PC-3 (cell line): ENCODE measurements at regions not wholly inside any gene's neighbourhood (a gene's known extent, or its start where the extent isn't known, plus 50 kb on each side); places are given as distances from the start of the nearest gene placed in this dataset.

Experiments used
- ATAC-seq: fragments of 200-7000 bp; cut with Tn5 transposase; 2 replicates; pipeline ENCODE4 v1.9.1; 2020; ENCODE audit warnings: mild to moderate bottlenecking, moderate library complexity
- BruUV-seq: library from RNA; stranded (reverse); fragments of 400-500 nt; replicated peaks from 2 replicates; lab custom pipeline; 2021; lab: Mats Ljungman, UMichigan
- CTCF ChIA-PET: fragments of 300-600 bp; sonication (Branson Sonifier 250); formaldehyde crosslinking; loops from one replicate; lab custom pipeline; 2022; ENCODE audit warnings: antibody characterized with exemption; lab: Charles Lee
- POLR2A ChIA-PET: fragments of 300-600 bp; sonication (Branson Sonifier 250); formaldehyde crosslinking; loops from one replicate; lab custom pipeline; 2022; ENCODE audit warnings: antibody characterized with exemption; ENCODE audit not compliant: unreplicated experiment; lab: Charles Lee
- DNase-seq: peaks from one replicate; pipeline ENCODE4 v3.0.0-alpha.2; 2015
- H2AFZ ChIP-seq: fragments of 300-600 bp; sonication (generic); 2 replicates; pipeline ENCODE4 v1.6.0; 2016; ENCODE audit warnings: antibody characterized with exemption, low read length
- H3F3A ChIP-seq: fragments of 300-600 bp; sonication (generic); one replicate; pipeline ENCODE4 v1.6.0; 2017; ENCODE audit warnings: antibody characterized with exemption, low read length, control low read depth, mild to moderate bottlenecking; ENCODE audit not compliant: unreplicated experiment
- H3K27ac ChIP-seq: fragments of 300-600 bp; sonication (generic); 2 replicates; pipeline ENCODE4 v1.5.1; 2016; ENCODE audit warnings: mild to moderate bottlenecking, low read length
- H3K27me3 ChIP-seq: fragments of 300-600 bp; sonication (generic); 2 replicates; pipeline ENCODE4 v1.6.1; 2016; ENCODE audit warnings: low read length, mixed read lengths
- H3K36me3 ChIP-seq: fragments of 300-600 bp; sonication (generic); 2 replicates; pipeline ENCODE4 v1.6.1; 2016; ENCODE audit warnings: low read depth, mixed run types, low read length, mixed read lengths
- H3K4me1 ChIP-seq: fragments of 300-600 bp; sonication (generic); 2 replicates; pipeline ENCODE4 v1.5.1; 2016; ENCODE audit warnings: low read length; ENCODE audit not compliant: insufficient read depth
- H3K4me2 ChIP-seq: fragments of 300-600 bp; sonication (generic); 2 replicates; pipeline ENCODE4 v1.6.0; 2016; ENCODE audit warnings: low read length
- H3K4me3 ChIP-seq: fragments of 300-600 bp; sonication (generic); 2 replicates; pipeline ENCODE4 v1.5.1; 2016; ENCODE audit warnings: mild to moderate bottlenecking, low read length, mixed read lengths
- H3K79me2 ChIP-seq: fragments of 300-600 bp; sonication (generic); 2 replicates; pipeline ENCODE4 v1.6.1; 2017; ENCODE audit warnings: low read length, mixed read lengths
- H3K9ac ChIP-seq: fragments of 300-600 bp; sonication (generic); 2 replicates; pipeline ENCODE4 v1.6.0; 2016; ENCODE audit warnings: mild to moderate bottlenecking, low read length
- H3K9me2 ChIP-seq: fragments of 300-600 bp; sonication (generic); replicated peaks from 2 replicates; pipeline ENCODE4 v1.6.1; 2016; ENCODE audit warnings: mixed run types, low read length, mixed read lengths
- H3K9me3 ChIP-seq: fragments of 300-600 bp; sonication (generic); 2 replicates; pipeline ENCODE4 v1.6.1; 2016; ENCODE audit warnings: low read length, mixed read lengths
- H4K20me1 ChIP-seq: fragments of 300-600 bp; sonication (generic); 2 replicates; pipeline ENCODE4 v1.6.1; 2016; ENCODE audit warnings: low read length, mixed read lengths
- CTCF ChIP-seq: fragments of 300-600 bp; sonication (generic); conservative IDR thresholded peaks from 2 replicates; pipeline ENCODE4 v1.5.1; 2017; ENCODE audit warnings: antibody characterized with exemption, low read depth, mild to moderate bottlenecking, low read length
- EZH2 ChIP-seq: fragments of 300-600 bp; sonication (generic); IDR thresholded peaks from one replicate; pipeline ENCODE4 v1.6.1; 2017; ENCODE audit warnings: antibody characterized with exemption, mild to moderate bottlenecking, low read length; ENCODE audit not compliant: unreplicated experiment
- EZH2phosphoT487 ChIP-seq: fragments of 300-600 bp; sonication (generic); IDR thresholded peaks from 2 replicates; pipeline ENCODE4 v1.6.1; 2018; ENCODE audit warnings: mild to moderate bottlenecking, antibody characterized with exemption, low read length, borderline replicate concordance
- intact Hi-C: fragments of 100-400 bp; cut with micrococcal nuclease; formaldehyde crosslinking; loops from 2 replicates; pipeline ENCODE4 v1.9.0; 2023

DNA sequence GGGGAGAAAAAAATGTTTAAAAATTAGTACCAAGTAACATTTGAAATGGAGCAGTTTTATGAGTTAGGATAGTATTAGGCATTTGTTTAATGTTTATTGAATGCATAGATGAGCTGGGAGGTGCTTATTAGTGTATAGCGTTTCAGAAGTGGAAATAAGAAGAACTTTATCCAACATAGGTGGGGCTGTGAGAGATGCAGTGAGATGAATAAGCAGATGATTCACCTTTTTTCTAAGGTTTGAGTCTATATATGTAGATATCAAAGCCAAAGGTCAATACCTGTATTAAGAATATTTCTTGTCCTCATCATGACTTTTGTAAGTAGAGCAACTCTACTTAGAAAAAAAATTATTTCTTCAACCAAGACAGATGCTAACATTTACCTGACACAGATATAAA is 54.6 kb upstream of the POU4F3 start:
- Histone ChIP-seq H3K79me2 (0 out of 2 replicates have a peak, but pooled peaks cover 5% of the 10 kb centered on the region), H3K4me1 (peaks cover 29% of the 10 kb centered on the region), H3K27ac (peak overlapping the region; percentile 84), H3K9ac (peak overlapping the region; percentile 50), H3K36me3 (peaks cover 26% of the 10 kb centered on the region), H3K27me3 (no peaks in the 10 kb centered on the region), H4K20me1 (no peaks in the 10 kb centered on the region), H2AFZ (no peak overlapping the region), H3K4me2 (peak overlapping the region; percentile 76), H3K9me3 (no peaks in the 10 kb centered on the region), H3F3A (peaks cover 3% of the 10 kb centered on the region), H3K9me2 (no peaks in the 10 kb centered on the region), H3K4me3 (peak overlapping the region; percentile 47)
- TF ChIP-seq EZH2phosphoT487, result no peak
- no peak for TF ChIP-seq EZH2
- TF ChIP-seq CTCF, result no peak
- ChIA-PET POLR2A (no interaction called here), CTCF (no interaction called here)
- peak; percentile 87 for DNase-seq
- peak; percentile 83 for ATAC-seq
- BruUV-seq, result no TSS peak
- intact Hi-C loops, result loop anchor here (10.0 kb wide), 1 partner anchor 99 kb away; the partner anchor contains the start of gene LARS1
